ENCODE measurements at regions not wholly inside any gene's neighbourhood (a gene's known extent, or its start where the extent isn't known, plus 50 kb on each side); places are given as distances from the start of the nearest gene placed in this dataset.

- ChIA-PET RAD21 (ENCODE audit: unreplicated experiment) (interaction anchor here (0.7 to 2.6 kb wide), 5 partner anchors 10 to 267 kb away, joined by 3 to 9 read pairs (median 3); no protein-coding TSS in a partner anchor), POLR2A (interaction anchor here (2.2 kb wide), 1 partner anchor 9 kb away, joined by 6 read pairs; no protein-coding TSS in a partner anchor), SMC1A (ENCODE audit: uncharacterized antibody, unreplicated experiment) (interaction anchor here (0.7 to 3.8 kb wide), 6 partner anchors 9 to 170 kb away, joined by 3 to 17 read pairs (median 3); no protein-coding TSS in a partner anchor), CTCF (interaction anchor here (0.6 kb wide), 1 partner anchor 10 kb away, joined by 3 read pairs; no protein-coding TSS in a partner anchor)
- FAIRE-seq (no peak), DNase-seq (ENCODE audit: low read depth, low spot score) (no peak), ATAC-seq (no peak)
- H3K36me3 ChIP-seq (ENCODE audit: control insufficient read depth in 2 of 2, insufficient read depth in 2 of 2, low read length in 1 of 2), result no peaks in the 10 kb centered on the region
- no peaks in the 10 kb centered on the region for H4K20me1 ChIP-seq (ENCODE audit: control insufficient read depth, insufficient read depth)
- H3K4me3 ChIP-seq, result no peak overlapping the region
- H3K9ac ChIP-seq (ENCODE audit: control insufficient read depth, insufficient read depth, low read length), result no peak overlapping the region
- no peaks in the 10 kb centered on the region for H3K79me2 ChIP-seq (ENCODE audit: control insufficient read depth, insufficient read depth, low read length)
- BruUV-seq (replicated peaks), result no TSS peak
- 100% methylated on average over 3 of the region's 4 CpGs for WGBS (ENCODE audit: insufficient coverage, insufficient replicate concordance, low lambda C conversion rate, missing lambda C conversion rate)
- H3K27me3 ChIP-seq (replicated peaks in 1 of 2; ENCODE audit: control insufficient read depth in 2 of 2, insufficient read depth in 2 of 2, low read length in 1 of 2), result no peaks in the 10 kb centered on the region
- in situ Hi-C loops (cut with MboI), result no loop called here
- intact Hi-C loops (cut with micrococcal nuclease; ENCODE audit: unreplicated experiment), result no loop called here
- H2AFZ ChIP-seq (ENCODE audit: control insufficient read depth, low read depth, low read length), result no peak overlapping the region
- H3K4me1 ChIP-seq (ENCODE audit: control insufficient read depth, insufficient read depth, low read length), result peaks cover 11% of the 10 kb centered on the region
- no peaks in the 10 kb centered on the region for H3K9me3 ChIP-seq (replicated peaks; ENCODE audit: control insufficient read depth, insufficient read depth, low read length)
- H3K27ac ChIP-seq (ENCODE audit: control insufficient read depth, insufficient read depth), result no peak overlapping the region
- no peak overlapping the region for H3K4me2 ChIP-seq (ENCODE audit: control insufficient read depth, insufficient read depth)
- TF ChIP-seq E2F4 (IDR thresholded peaks at IDR 0.05; ENCODE audit: low read depth, low read length) (no peak), ZNF207 (IDR thresholded peaks at IDR 0.05; ENCODE audit: borderline replicate concordance) (no peak), IKZF1 (conservative IDR thresholded peaks at IDR 0.05) (no peak), CBX5 (IDR thresholded peaks at IDR 0.05; ENCODE audit: low read depth) (no peak), LARP7 (IDR thresholded peaks at IDR 0.05) (no peak), NFIC (IDR thresholded peaks at IDR 0.05; ENCODE audit: low read depth, low read length) (no peak), CBX3 (IDR thresholded peaks at IDR 0.05; ENCODE audit: borderline replicate concordance, low read depth) (no peak), SPI1 (IDR thresholded peaks at IDR 0.05; ENCODE audit: borderline replicate concordance, insufficient read depth, low read depth, low read length) (no peak), IKZF2 (IDR thresholded peaks at IDR 0.05) (no peak), MEF2A (IDR thresholded peaks at IDR 0.05; ENCODE audit: insufficient read depth, low read depth, low read length) (no peak), RAD51 (IDR thresholded peaks at IDR 0.05) (no peak), MTA2 (IDR thresholded peaks at IDR 0.05; ENCODE audit: low read depth) (no peak), ATF7 (IDR thresholded peaks at IDR 0.05; ENCODE audit: low read depth) (no peak), WRNIP1 (IDR thresholded peaks at IDR 0.05; ENCODE audit: borderline replicate concordance, low read depth, low read length) (no peak), SIX5 (IDR thresholded peaks at IDR 0.05; ENCODE audit: low read depth, low read length, severe bottlenecking) (no peak)
- TF ChIP-seq, protein P1, sequence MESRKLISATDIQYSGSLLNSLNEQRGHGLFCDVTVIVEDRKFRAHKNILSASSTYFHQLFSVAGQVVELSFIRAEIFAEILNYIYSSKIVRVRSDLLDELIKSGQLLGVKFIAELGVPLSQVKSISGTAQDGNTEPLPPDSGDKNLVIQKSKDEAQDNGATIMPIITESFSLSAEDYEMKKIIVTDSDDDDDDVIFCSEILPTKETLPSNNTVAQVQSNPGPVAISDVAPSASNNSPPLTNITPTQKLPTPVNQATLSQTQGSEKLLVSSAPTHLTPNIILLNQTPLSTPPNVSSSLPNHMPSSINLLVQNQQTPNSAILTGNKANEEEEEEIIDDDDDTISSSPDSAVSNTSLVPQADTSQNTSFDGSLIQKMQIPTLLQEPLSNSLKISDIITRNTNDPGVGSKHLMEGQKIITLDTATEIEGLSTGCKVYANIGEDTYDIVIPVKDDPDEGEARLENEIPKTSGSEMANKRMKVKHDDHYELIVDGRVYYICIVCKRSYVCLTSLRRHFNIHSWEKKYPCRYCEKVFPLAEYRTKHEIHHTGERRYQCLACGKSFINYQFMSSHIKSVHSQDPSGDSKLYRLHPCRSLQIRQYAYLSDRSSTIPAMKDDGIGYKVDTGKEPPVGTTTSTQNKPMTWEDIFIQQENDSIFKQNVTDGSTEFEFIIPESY (IDR thresholded peaks at IDR 0.05), result no peak
- TF ChIP-seq, protein P2, sequence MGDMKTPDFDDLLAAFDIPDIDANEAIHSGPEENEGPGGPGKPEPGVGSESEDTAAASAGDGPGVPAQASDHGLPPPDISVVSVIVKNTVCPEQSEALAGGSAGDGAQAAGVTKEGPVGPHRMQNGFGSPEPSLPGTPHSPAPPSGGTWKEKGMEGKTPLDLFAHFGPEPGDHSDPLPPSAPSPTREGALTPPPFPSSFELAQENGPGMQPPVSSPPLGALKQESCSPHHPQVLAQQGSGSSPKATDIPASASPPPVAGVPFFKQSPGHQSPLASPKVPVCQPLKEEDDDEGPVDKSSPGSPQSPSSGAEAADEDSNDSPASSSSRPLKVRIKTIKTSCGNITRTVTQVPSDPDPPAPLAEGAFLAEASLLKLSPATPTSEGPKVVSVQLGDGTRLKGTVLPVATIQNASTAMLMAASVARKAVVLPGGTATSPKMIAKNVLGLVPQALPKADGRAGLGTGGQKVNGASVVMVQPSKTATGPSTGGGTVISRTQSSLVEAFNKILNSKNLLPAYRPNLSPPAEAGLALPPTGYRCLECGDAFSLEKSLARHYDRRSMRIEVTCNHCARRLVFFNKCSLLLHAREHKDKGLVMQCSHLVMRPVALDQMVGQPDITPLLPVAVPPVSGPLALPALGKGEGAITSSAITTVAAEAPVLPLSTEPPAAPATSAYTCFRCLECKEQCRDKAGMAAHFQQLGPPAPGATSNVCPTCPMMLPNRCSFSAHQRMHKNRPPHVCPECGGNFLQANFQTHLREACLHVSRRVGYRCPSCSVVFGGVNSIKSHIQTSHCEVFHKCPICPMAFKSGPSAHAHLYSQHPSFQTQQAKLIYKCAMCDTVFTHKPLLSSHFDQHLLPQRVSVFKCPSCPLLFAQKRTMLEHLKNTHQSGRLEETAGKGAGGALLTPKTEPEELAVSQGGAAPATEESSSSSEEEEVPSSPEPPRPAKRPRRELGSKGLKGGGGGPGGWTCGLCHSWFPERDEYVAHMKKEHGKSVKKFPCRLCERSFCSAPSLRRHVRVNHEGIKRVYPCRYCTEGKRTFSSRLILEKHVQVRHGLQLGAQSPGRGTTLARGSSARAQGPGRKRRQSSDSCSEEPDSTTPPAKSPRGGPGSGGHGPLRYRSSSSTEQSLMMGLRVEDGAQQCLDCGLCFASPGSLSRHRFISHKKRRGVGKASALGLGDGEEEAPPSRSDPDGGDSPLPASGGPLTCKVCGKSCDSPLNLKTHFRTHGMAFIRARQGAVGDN (IDR thresholded peaks at IDR 0.05), result no peak
- TF ChIP-seq, protein P3, sequence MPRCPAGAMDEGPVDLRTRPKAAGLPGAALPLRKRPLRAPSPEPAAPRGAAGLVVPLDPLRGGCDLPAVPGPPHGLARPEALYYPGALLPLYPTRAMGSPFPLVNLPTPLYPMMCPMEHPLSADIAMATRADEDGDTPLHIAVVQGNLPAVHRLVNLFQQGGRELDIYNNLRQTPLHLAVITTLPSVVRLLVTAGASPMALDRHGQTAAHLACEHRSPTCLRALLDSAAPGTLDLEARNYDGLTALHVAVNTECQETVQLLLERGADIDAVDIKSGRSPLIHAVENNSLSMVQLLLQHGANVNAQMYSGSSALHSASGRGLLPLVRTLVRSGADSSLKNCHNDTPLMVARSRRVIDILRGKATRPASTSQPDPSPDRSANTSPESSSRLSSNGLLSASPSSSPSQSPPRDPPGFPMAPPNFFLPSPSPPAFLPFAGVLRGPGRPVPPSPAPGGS (IDR thresholded peaks at IDR 0.05; ENCODE audit: borderline replicate concordance, insufficient read depth, low read depth, low read length, poor library complexity, severe bottlenecking), result no peak
These were observed 181.0 kb upstream of the MYLIP start for GRCh38 chr6:15947923-15948322.

Measured in GM12878 (cell line).